Osteocyte (in vitro differentiated cells): ENCODE measurements at regions not wholly inside any gene's neighbourhood (a gene's known extent, or its start where the extent isn't known, plus 50 kb on each side); places are given as distances from the start of the nearest gene placed in this dataset.

Experiments
- DNase-seq: peaks from one replicate; pipeline ENCODE4 v3.0.0; 2021; ENCODE audit warnings: mixed read lengths; ENCODE audit not compliant: unreplicated experiment; ENCODE audit errors: extremely low spot score
- H3K27ac Mint-ChIP-seq: one replicate; pipeline ENCODE4 v1.8.0; 2021; ENCODE audit warnings: mild to moderate bottlenecking, mixed read lengths; ENCODE audit not compliant: unreplicated experiment
- H3K27me3 Mint-ChIP-seq: one replicate; pipeline ENCODE4 v1.8.0; 2021; ENCODE audit warnings: mixed read lengths; ENCODE audit not compliant: unreplicated experiment
- H3K36me3 Mint-ChIP-seq: one replicate; pipeline ENCODE4 v1.8.0; 2021; ENCODE audit warnings: mixed read lengths; ENCODE audit not compliant: unreplicated experiment
- H3K4me1 Mint-ChIP-seq: one replicate; pipeline ENCODE4 v1.8.0; 2021; ENCODE audit warnings: mixed read lengths; ENCODE audit not compliant: unreplicated experiment
- H3K4me3 Mint-ChIP-seq: one replicate; pipeline ENCODE4 v1.8.0; 2021; ENCODE audit warnings: mild to moderate bottlenecking, moderate library complexity, mixed read lengths; ENCODE audit not compliant: unreplicated experiment
- H3K9me3 Mint-ChIP-seq: one replicate; pipeline ENCODE4 v1.8.0; 2021; ENCODE audit warnings: mixed read lengths; ENCODE audit not compliant: unreplicated experiment
- CTCF ChIP-seq: fragments of 200-600 bp; sonication (generic); IDR thresholded peaks from 2 replicates; pipeline ENCODE4 v1.5.0; 2021; ENCODE audit warnings: antibody characterized with exemption, mild to moderate bottlenecking, moderate library complexity

- Mint-ChIP-seq H3K4me3 (no peak overlapping the region), H3K36me3 (no peaks in the 10 kb centered on the region), H3K27me3 (peaks cover 45% of the 10 kb centered on the region), H3K27ac (no peak overlapping the region), H3K4me1 (peaks cover 18% of the 10 kb centered on the region), H3K9me3 (no peaks in the 10 kb centered on the region)
- no peak for TF ChIP-seq CTCF
- no peak for DNase-seq
These were observed 175.4 kb upstream of the CDKN3 start for GRCh38 chr14:54221432-54221803.

- no peak overlapping the region for H3K27ac Mint-ChIP-seq
- H3K9me3 Mint-ChIP-seq, result no peaks in the 10 kb centered on the region
- no peak for TF ChIP-seq CTCF
- H3K36me3 Mint-ChIP-seq, result no peaks in the 10 kb centered on the region
- no peak overlapping the region for H3K4me3 Mint-ChIP-seq
- H3K4me1 Mint-ChIP-seq, result peaks cover 18% of the 10 kb centered on the region
- peaks cover 45% of the 10 kb centered on the region for H3K27me3 Mint-ChIP-seq
- DNase-seq, result no peak
These were observed 174.8 kb upstream of the CDKN3 start for GRCh38 chr14:54221971-54222370.

GRCh38 chr14:54223831-54224402 is 172.9 kb upstream of the CDKN3 start:
- H3K27me3 Mint-ChIP-seq, result peaks cover 45% of the 10 kb centered on the region
- DNase-seq, result no peak
- H3K4me3 Mint-ChIP-seq, result no peak overlapping the region
- H3K36me3 Mint-ChIP-seq, result no peaks in the 10 kb centered on the region
- H3K9me3 Mint-ChIP-seq, result no peaks in the 10 kb centered on the region
- TF ChIP-seq CTCF, result no peak
- no peak overlapping the region for H3K27ac Mint-ChIP-seq
- peaks cover 18% of the 10 kb centered on the region for H3K4me1 Mint-ChIP-seq

GRCh38 chr14:54225457-54226060 is 171.2 kb upstream of the CDKN3 start:
- H3K4me3 Mint-ChIP-seq, result no peak overlapping the region
- DNase-seq, result no peak
- H3K9me3 Mint-ChIP-seq, result no peaks in the 10 kb centered on the region
- peaks cover 42% of the 10 kb centered on the region for H3K27me3 Mint-ChIP-seq
- no peak for TF ChIP-seq CTCF
- H3K4me1 Mint-ChIP-seq, result peaks cover 4% of the 10 kb centered on the region
- H3K36me3 Mint-ChIP-seq, result no peaks in the 10 kb centered on the region
- no peak overlapping the region for H3K27ac Mint-ChIP-seq

GRCh38 chr14:54226103-54226502 is 170.7 kb upstream of the CDKN3 start:
- Mint-ChIP-seq H3K4me1 (no peaks in the 10 kb centered on the region), H3K27me3 (peaks cover 37% of the 10 kb centered on the region)

More at GRCh38 chr14:54226103-54226502, 170.7 kb upstream of the CDKN3 start:
- no peak for TF ChIP-seq CTCF
- no peak overlapping the region for H3K27ac Mint-ChIP-seq
- no peak overlapping the region for H3K4me3 Mint-ChIP-seq
- DNase-seq, result no peak
- H3K9me3 Mint-ChIP-seq, result no peaks in the 10 kb centered on the region
- no peaks in the 10 kb centered on the region for H3K36me3 Mint-ChIP-seq
